Endothelial cell of umbilical vein (primary cell): ENCODE measurements at regions not wholly inside any gene's neighbourhood (a gene's known extent, or its start where the extent isn't known, plus 50 kb on each side); places are given as distances from the start of the nearest gene placed in this dataset.

Source experiments
- CTCF ChIP-seq, 2 donors: IDR thresholded peaks; 1 replicate in 1 of 2; 2 replicates in 1 of 2; pipeline ENCODE4 v1.5.1; 2011; ENCODE audit warnings: low read length in 2 of 2, mild to moderate bottlenecking in 2 of 2, moderate library complexity in 2 of 2, control low read depth in 1 of 2, inconsistent platforms in 1 of 2, low read depth in 1 of 2; ENCODE audit not compliant: insufficient read depth in 1 of 2; ENCODE audit errors: extremely low read depth in 1 of 2
- EZH2 ChIP-seq: IDR thresholded peaks from 2 replicates; pipeline ENCODE4 v1.6.1; 2012; ENCODE audit warnings: borderline replicate concordance, low read depth, mild to moderate bottlenecking, moderate library complexity, low read length, inconsistent platforms; ENCODE audit not compliant: severe bottlenecking
- FOS ChIP-seq: IDR thresholded peaks from 2 replicates; pipeline ENCODE4 v1.6.1; 2011; ENCODE audit warnings: mild to moderate bottlenecking, low read length, moderate library complexity, borderline replicate concordance; ENCODE audit not compliant: insufficient read depth
- GATA2 ChIP-seq: IDR thresholded peaks from 2 replicates; pipeline ENCODE4 v1.7.0; 2011; ENCODE audit warnings: low read depth, mild to moderate bottlenecking, moderate library complexity, mixed read lengths, low read length; ENCODE audit not compliant: insufficient read length, insufficient read depth
- JUN ChIP-seq: IDR thresholded peaks from 2 replicates; pipeline ENCODE4 v1.6.1; 2011; ENCODE audit warnings: borderline replicate concordance, low read depth; ENCODE audit not compliant: insufficient read length, insufficient read depth
- POLR2A ChIP-seq: IDR thresholded peaks from 2 replicates; pipeline ENCODE4 v1.6.1; 2012; ENCODE audit warnings: low read depth, mild to moderate bottlenecking, control low read depth, low read length
- POLR2AphosphoS5 ChIP-seq: IDR thresholded peaks from 2 replicates; pipeline ENCODE4 v1.6.1; 2012; ENCODE audit warnings: low read depth, mild to moderate bottlenecking, control low read depth, low read length, moderate library complexity; ENCODE audit not compliant: insufficient read depth
- TF ChIP-seq, protein P1 (sequence below): IDR thresholded peaks from 2 replicates; pipeline ENCODE4 v1.6.1; 2011; ENCODE audit not compliant: insufficient read depth, insufficient read length

GRCh38 chr10:91115618-91116390 lies 104.7 kb upstream of the PCGF5 start:
- no peak for TF ChIP-seq CTCF (IDR thresholded peaks at IDR 0.05; ENCODE audit: extremely low read depth in 1 of 2, insufficient read depth in 1 of 2, low read depth in 1 of 2, low read length in 2 of 2)
- TF ChIP-seq POLR2A, result no peak
- TF ChIP-seq EZH2, result no peak
- no peak for TF ChIP-seq JUN
- TF ChIP-seq, protein P1, sequence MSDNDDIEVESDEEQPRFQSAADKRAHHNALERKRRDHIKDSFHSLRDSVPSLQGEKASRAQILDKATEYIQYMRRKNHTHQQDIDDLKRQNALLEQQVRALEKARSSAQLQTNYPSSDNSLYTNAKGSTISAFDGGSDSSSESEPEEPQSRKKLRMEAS, result no peak
- TF ChIP-seq POLR2AphosphoS5, result no peak
- TF ChIP-seq FOS, result no peak
- no peak for TF ChIP-seq GATA2
